ENCODE measurements at regions not wholly inside any gene's neighbourhood (a gene's known extent, or its start where the extent isn't known, plus 50 kb on each side); places are given as distances from the start of the nearest gene placed in this dataset.

GRCh38 chr3:106247902-106248684 is 379.3 kb upstream of the CBLB start (continued):
- TF ChIP-seq ZNF462 (CRISPR knock-in tag; IDR thresholded peaks at IDR 0.05) (no peak), ZNF114 (CRISPR knock-in tag; IDR thresholded peaks at IDR 0.05) (no peak), EZH2phosphoT487 (IDR thresholded peaks at IDR 0.05; ENCODE audit: unreplicated experiment) (no peak), CTCF (conservative IDR thresholded peaks at IDR 0.05; ENCODE audit: low read depth in 2 of 2) (no peak), CREB1 (CRISPR knock-in tag; IDR thresholded peaks at IDR 0.05; ENCODE audit: low read depth) (no peak), JUNB (IDR thresholded peaks at IDR 0.05; ENCODE audit: unreplicated experiment) (no peak), EZH2 (IDR thresholded peaks at IDR 0.05; ENCODE audit: low read depth, unreplicated experiment) (no peak)

Measured in GM23338 (cell line).